ENCODE measurements at regions not wholly inside any gene's neighbourhood (a gene's known extent, or its start where the extent isn't known, plus 50 kb on each side); places are given as distances from the start of the nearest gene placed in this dataset.

- H2BK12ac ChIP-seq (ENCODE audit: insufficient read length, low read depth, low read length): no peak overlapping the region
- H3K79me2 ChIP-seq (ENCODE audit: insufficient read depth, low read length): no peaks in the 10 kb centered on the region
- H3K4me1 Mint-ChIP-seq: peaks cover 0 to 3% of the 10 kb centered on the region in 2 experiments; a peak in 2 of 4 replicates
- no peak overlapping the region for H3K4me3 Mint-ChIP-seq
- H2BK5ac ChIP-seq (ENCODE audit: insufficient read length, low read length): no peak overlapping the region
- no peak overlapping the region for H4K8ac ChIP-seq (replicated peaks; ENCODE audit: insufficient read length, low read depth, low read length)
- H3K27ac ChIP-seq (ENCODE audit: insufficient read length, low read depth, low read length): no peak overlapping the region
- H3K4ac ChIP-seq (ENCODE audit: low read depth, low read length): no peak overlapping the region
- H3K18ac ChIP-seq (ENCODE audit: insufficient read length, low read depth, low read length): no peak overlapping the region
- H3K27ac Mint-ChIP-seq: no peak overlapping the region
- H4K20me1 ChIP-seq (ENCODE audit: control insufficient read depth, insufficient read depth, insufficient read length): no peaks in the 10 kb centered on the region
- H3T11ph ChIP-seq (ENCODE audit: low read length): no peak overlapping the region
- H3K27me3 Mint-ChIP-seq (ENCODE audit: low read depth): no peaks in the 10 kb centered on the region
- no peak overlapping the region for H3K4me2 ChIP-seq (ENCODE audit: insufficient read depth, insufficient read length, low read length)
- peaks cover 18 to 21% of the 10 kb centered on the region in 2 experiments for H3K9me3 Mint-ChIP-seq
- no peak overlapping the region for H2AK5ac ChIP-seq (ENCODE audit: insufficient read length, low read length)
- no peaks in the 10 kb centered on the region for H3K79me1 ChIP-seq (ENCODE audit: insufficient read depth, low read depth, low read length, poor library complexity, severe bottlenecking)
- H2BK15ac ChIP-seq (ENCODE audit: low read depth, low read length): no peak overlapping the region
- H2AFZ ChIP-seq (ENCODE audit: low read length): no peak overlapping the region
- H4K5ac ChIP-seq (ENCODE audit: insufficient read length, low read depth, low read length): no peak overlapping the region
- peaks cover 2 to 17% (median 4%) of the 10 kb centered on the region in 3 experiments; a peak in 5 of 7 replicates for H3K36me3 Mint-ChIP-seq (ENCODE audit: insufficient read depth in 1 of 3, low read depth in 3 of 3)
- H4K91ac ChIP-seq (ENCODE audit: insufficient read length, low read depth, low read length): no peak overlapping the region
- no peak overlapping the region for H3K56ac ChIP-seq (ENCODE audit: insufficient read length, low read depth, low read length)
- no peak overlapping the region for H3K14ac ChIP-seq (ENCODE audit: insufficient read depth, low read length)
- no CpG with 5 or more reads among the region's 3 CpGs for WGBS (ENCODE audit: extremely low coverage, insufficient read length, low lambda C conversion rate)
- H3K9ac ChIP-seq (ENCODE audit: extremely low read depth, insufficient read length, low read length): no peak overlapping the region
- no peak for TF ChIP-seq CTCF (conservative IDR thresholded peaks at IDR 0.05)
- no peak overlapping the region for H2BK20ac ChIP-seq (ENCODE audit: low read depth, low read length, poor library complexity, severe bottlenecking)
- no peaks in the 10 kb centered on the region for H3K27me3 ChIP-seq (ENCODE audit: insufficient read depth, low read length)
- no peak overlapping the region for H3K23ac ChIP-seq (ENCODE audit: insufficient read length, low read depth, low read length)
- DNase-seq: no peak
- no peaks in the 10 kb centered on the region for H3K9me3 ChIP-seq (ENCODE audit: control insufficient read depth, low read depth, low read length)
- H2BK120ac ChIP-seq (ENCODE audit: low read depth, low read length, poor library complexity, severe bottlenecking): no peak overlapping the region
- no peaks in the 10 kb centered on the region for H3K4me1 ChIP-seq (ENCODE audit: insufficient read depth, low read length)
- no peaks in the 10 kb centered on the region for H3K23me2 ChIP-seq (ENCODE audit: insufficient read length, low read depth, low read length, poor library complexity, severe bottlenecking)
These were observed 253.0 kb downstream of the COX7B2 start for GRCh38 chr4:46656071-46656470.
